ENCODE measurements at regions not wholly inside any gene's neighbourhood (a gene's known extent, or its start where the extent isn't known, plus 50 kb on each side); places are given as distances from the start of the nearest gene placed in this dataset.

- H3K27ac ChIP-seq (ENCODE audit: low read length): no peak overlapping the region
- no peaks in the 10 kb centered on the region for H3K9me3 ChIP-seq (replicated peaks; ENCODE audit: control insufficient read depth, low read depth, low read length)
- WGBS (ENCODE audit: insufficient coverage): 70% methylated on average over 4 of the region's 6 CpGs
- no peaks in the 10 kb centered on the region for H3K36me3 ChIP-seq (ENCODE audit: control insufficient read depth, insufficient read depth, low read length)
- H3K27me3 ChIP-seq (ENCODE audit: control insufficient read depth, insufficient read depth, low read length): no peaks in the 10 kb centered on the region
- H3K4me1 ChIP-seq (ENCODE audit: control insufficient read depth, insufficient read depth, low read length): no peaks in the 10 kb centered on the region
- no peak for DNase-seq
- H3K4me3 ChIP-seq (ENCODE audit: low read length): no peak overlapping the region
Observed at GRCh38 chr4:180550106-180550505, 1693.1 kb upstream of the TENM3 start.

GRCh38 chr4:180557348-180557747 is 1685.9 kb upstream of the TENM3 start:
- H3K4me3 ChIP-seq (ENCODE audit: low read length): no peak overlapping the region
- no peak overlapping the region for H3K27ac ChIP-seq (ENCODE audit: low read length)
- H3K27me3 ChIP-seq (ENCODE audit: control insufficient read depth, insufficient read depth, low read length): no peaks in the 10 kb centered on the region
- WGBS (ENCODE audit: insufficient coverage): 60% methylated on average over 1 of the region's 3 CpGs
- no peaks in the 10 kb centered on the region for H3K36me3 ChIP-seq (ENCODE audit: control insufficient read depth, insufficient read depth, low read length)
- DNase-seq: no peak
- no peaks in the 10 kb centered on the region for H3K9me3 ChIP-seq (replicated peaks; ENCODE audit: control insufficient read depth, low read depth, low read length)
- no peaks in the 10 kb centered on the region for H3K4me1 ChIP-seq (ENCODE audit: control insufficient read depth, insufficient read depth, low read length)

GRCh38 chr4:180557950-180558349 is 1685.3 kb upstream of the TENM3 start:
- no peaks in the 10 kb centered on the region for H3K9me3 ChIP-seq (replicated peaks; ENCODE audit: control insufficient read depth, low read depth, low read length)
- H3K27me3 ChIP-seq (ENCODE audit: control insufficient read depth, insufficient read depth, low read length): no peaks in the 10 kb centered on the region
- no peaks in the 10 kb centered on the region for H3K4me1 ChIP-seq (ENCODE audit: control insufficient read depth, insufficient read depth, low read length)
- no peaks in the 10 kb centered on the region for H3K36me3 ChIP-seq (ENCODE audit: control insufficient read depth, insufficient read depth, low read length)
- no peak for DNase-seq
- no peak overlapping the region for H3K27ac ChIP-seq (ENCODE audit: low read length)
- whole genome bisulfite sequencing (ENCODE audit: insufficient coverage): 14% methylated on average over 1 of the region's 4 CpGs
- H3K4me3 ChIP-seq (ENCODE audit: low read length): no peak overlapping the region

- no peak overlapping the region for H3K4me3 ChIP-seq (ENCODE audit: low read length)
- no peak for DNase-seq
- H3K27ac ChIP-seq (ENCODE audit: low read length): no peak overlapping the region
- WGBS (ENCODE audit: insufficient coverage): 72% methylated on average over 3 of the region's 7 CpGs
- no peaks in the 10 kb centered on the region for H3K36me3 ChIP-seq (ENCODE audit: control insufficient read depth, insufficient read depth, low read length)
- H3K4me1 ChIP-seq (ENCODE audit: control insufficient read depth, insufficient read depth, low read length): no peaks in the 10 kb centered on the region
- H3K27me3 ChIP-seq (ENCODE audit: control insufficient read depth, insufficient read depth, low read length): no peaks in the 10 kb centered on the region
- H3K9me3 ChIP-seq (replicated peaks; ENCODE audit: control insufficient read depth, low read depth, low read length): no peaks in the 10 kb centered on the region
Observed at GRCh38 chr4:180558427-180558826, 1684.8 kb upstream of the TENM3 start.

GRCh38 chr4:180560896-180561295 is 1682.3 kb upstream of the TENM3 start:
- H3K9me3 ChIP-seq (replicated peaks; ENCODE audit: control insufficient read depth, low read depth, low read length): no peaks in the 10 kb centered on the region
- no peaks in the 10 kb centered on the region for H3K4me1 ChIP-seq (ENCODE audit: control insufficient read depth, insufficient read depth, low read length)

DNA sequence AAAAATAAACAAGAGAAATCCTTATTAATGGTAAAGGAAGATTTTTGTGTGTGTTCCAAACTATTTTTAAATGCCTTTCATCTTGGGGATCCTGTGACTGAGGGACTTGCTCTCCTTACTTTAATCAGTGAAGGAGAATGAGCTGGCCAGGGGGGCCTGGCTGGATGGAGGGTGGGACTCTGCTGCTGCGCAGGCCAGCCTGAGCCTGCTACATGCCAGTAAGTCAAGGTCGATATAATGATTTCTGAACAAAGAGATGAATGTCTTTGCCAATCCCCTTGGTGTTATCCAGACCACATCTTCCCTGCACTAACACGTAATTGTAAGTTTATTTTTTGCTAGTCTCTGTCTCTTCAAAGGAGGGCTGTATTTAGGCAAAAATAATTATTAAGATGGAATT is 1679.2 kb upstream of the TENM3 start:
- H3K27ac ChIP-seq (ENCODE audit: low read length): no peak overlapping the region
- no peaks in the 10 kb centered on the region for H3K36me3 ChIP-seq (ENCODE audit: control insufficient read depth, insufficient read depth, low read length)
- no peak overlapping the region for H3K4me3 ChIP-seq (ENCODE audit: low read length)
- no peaks in the 10 kb centered on the region for H3K9me3 ChIP-seq (replicated peaks; ENCODE audit: control insufficient read depth, low read depth, low read length)
- H3K27me3 ChIP-seq (ENCODE audit: control insufficient read depth, insufficient read depth, low read length): no peaks in the 10 kb centered on the region
- WGBS (ENCODE audit: insufficient coverage): no CpG with 5 or more reads among the region's 3 CpGs
- no peaks in the 10 kb centered on the region for H3K4me1 ChIP-seq (ENCODE audit: control insufficient read depth, insufficient read depth, low read length)
- DNase-seq: peak; percentile 5

More at GRCh38 chr4:180560896-180561295, 1682.3 kb upstream of the TENM3 start:
- H3K27me3 ChIP-seq (ENCODE audit: control insufficient read depth, insufficient read depth, low read length): no peaks in the 10 kb centered on the region
- no CpG with 5 or more reads among the region's 2 CpGs for WGBS (ENCODE audit: insufficient coverage)
- no peak overlapping the region for H3K27ac ChIP-seq (ENCODE audit: low read length)
- peak; percentile 19 for DNase-seq
- H3K4me3 ChIP-seq (ENCODE audit: low read length): no peak overlapping the region
- H3K36me3 ChIP-seq (ENCODE audit: control insufficient read depth, insufficient read depth, low read length): no peaks in the 10 kb centered on the region

DNA sequence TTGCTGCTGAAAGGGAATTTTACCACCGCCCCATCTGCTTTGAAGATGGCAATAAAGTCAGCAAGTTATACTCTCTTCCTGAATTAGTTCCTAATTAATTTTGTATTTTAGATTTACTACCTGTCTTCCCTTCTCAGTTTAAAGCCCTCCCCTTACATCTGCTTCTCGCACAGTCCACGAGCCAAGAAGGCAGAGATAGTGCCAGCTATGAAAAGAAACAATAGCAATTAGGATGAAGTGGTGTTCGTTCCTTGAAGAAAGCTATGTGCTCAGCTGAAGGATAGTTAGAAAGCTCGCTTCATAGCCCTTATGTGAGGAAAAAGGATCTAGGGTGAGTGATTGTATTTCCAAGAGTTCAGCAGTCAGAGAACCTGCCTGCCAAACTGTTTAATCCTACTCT is 1678.8 kb upstream of the TENM3 start:
- no peaks in the 10 kb centered on the region for H3K9me3 ChIP-seq (replicated peaks; ENCODE audit: control insufficient read depth, low read depth, low read length)

DNA sequence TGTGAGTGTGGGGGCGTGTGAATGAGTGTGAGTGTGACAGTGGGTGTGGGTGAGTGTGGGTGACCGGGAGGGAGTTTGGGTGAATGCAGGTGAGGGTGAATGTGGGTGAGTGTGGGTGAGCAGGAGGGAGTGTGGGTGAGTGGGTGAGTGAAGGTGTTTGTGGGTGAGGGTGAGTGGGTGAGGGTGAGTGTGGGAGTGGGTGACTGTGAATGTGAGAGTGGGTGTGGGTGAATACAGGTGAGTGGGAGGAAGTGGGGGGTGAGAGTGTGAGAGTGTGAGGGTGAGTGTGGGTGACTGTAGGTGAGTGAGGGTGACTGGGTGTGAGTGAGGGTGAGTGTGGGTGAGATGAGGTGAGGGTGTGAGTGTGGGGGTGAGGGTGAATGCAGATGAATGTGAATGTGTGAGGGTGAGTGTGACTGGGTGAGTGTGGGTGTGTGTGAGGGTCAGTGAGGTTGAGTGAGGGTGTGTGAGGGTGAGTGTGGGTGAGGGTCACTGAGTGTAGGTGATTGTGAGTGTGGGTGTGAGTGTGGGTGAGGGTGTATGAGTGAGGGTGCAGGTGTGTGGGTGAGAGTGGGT is 1677.3 kb upstream of the TENM3 start:
- WGBS (ENCODE audit: insufficient coverage): 43% methylated on average over 2 of the region's 2 CpGs
- no peak overlapping the region for H3K4me3 ChIP-seq (ENCODE audit: low read length)

More for the DNA sequence above, 1678.8 kb upstream of the TENM3 start:
- Histone ChIP-seq H3K4me3 (ENCODE audit: low read length) (no peak overlapping the region), H3K27me3 (ENCODE audit: control insufficient read depth, insufficient read depth, low read length) (no peaks in the 10 kb centered on the region), H3K4me1 (ENCODE audit: control insufficient read depth, insufficient read depth, low read length) (no peaks in the 10 kb centered on the region), H3K27ac (ENCODE audit: low read length) (no peak overlapping the region), H3K36me3 (ENCODE audit: control insufficient read depth, insufficient read depth, low read length) (no peaks in the 10 kb centered on the region)
- peak; percentile 29 for DNase-seq
- WGBS (ENCODE audit: insufficient coverage): 45% methylated on average over 2 of the region's 5 CpGs

GRCh38 chr4:180566492-180566891 is 1676.7 kb upstream of the TENM3 start:
- Histone ChIP-seq H3K27me3 (ENCODE audit: control insufficient read depth, insufficient read depth, low read length) (no peaks in the 10 kb centered on the region), H3K36me3 (ENCODE audit: control insufficient read depth, insufficient read depth, low read length) (no peaks in the 10 kb centered on the region), H3K4me1 (ENCODE audit: control insufficient read depth, insufficient read depth, low read length) (no peaks in the 10 kb centered on the region), H3K9me3 (replicated peaks; ENCODE audit: control insufficient read depth, low read depth, low read length) (no peaks in the 10 kb centered on the region), H3K27ac (ENCODE audit: low read length) (no peak overlapping the region), H3K4me3 (ENCODE audit: low read length) (no peak overlapping the region)
- DNase-seq: no peak
- WGBS (ENCODE audit: insufficient coverage): 45% methylated on average over 2 of the region's 2 CpGs

More for the DNA sequence above, 1677.3 kb upstream of the TENM3 start:
- H3K4me1 ChIP-seq (ENCODE audit: control insufficient read depth, insufficient read depth, low read length): no peaks in the 10 kb centered on the region
- no peaks in the 10 kb centered on the region for H3K36me3 ChIP-seq (ENCODE audit: control insufficient read depth, insufficient read depth, low read length)
- no peaks in the 10 kb centered on the region for H3K27me3 ChIP-seq (ENCODE audit: control insufficient read depth, insufficient read depth, low read length)
- no peak for DNase-seq
- H3K9me3 ChIP-seq (replicated peaks; ENCODE audit: control insufficient read depth, low read depth, low read length): no peaks in the 10 kb centered on the region
- no peak overlapping the region for H3K27ac ChIP-seq (ENCODE audit: low read length)

DNA sequence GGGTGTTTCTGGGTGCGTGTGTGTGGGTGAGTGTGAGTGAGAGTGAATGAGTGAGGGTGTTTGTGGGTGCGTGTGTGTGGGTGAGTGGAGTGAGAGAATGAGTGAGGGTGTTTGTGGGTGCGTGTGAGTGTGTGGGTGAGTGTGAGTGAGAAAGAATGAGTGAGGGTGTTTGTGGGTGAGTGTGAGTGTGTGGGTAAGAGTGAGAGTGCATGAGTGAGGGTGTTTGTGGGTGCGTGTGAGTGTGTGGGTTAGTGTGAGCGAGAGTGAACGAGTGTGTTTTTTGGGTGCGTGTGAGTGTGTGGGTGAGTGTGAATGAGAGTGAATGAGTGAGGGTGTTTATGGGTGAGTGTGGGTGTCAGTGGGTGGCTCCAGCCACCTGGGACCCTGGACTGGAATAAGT is 1676.1 kb upstream of the TENM3 start:
- 85% methylated on average over 7 of the region's 7 CpGs for WGBS (ENCODE audit: insufficient coverage)
- DNase-seq: no peak
- Histone ChIP-seq H3K4me3 (ENCODE audit: low read length) (no peak overlapping the region), H3K36me3 (ENCODE audit: control insufficient read depth, insufficient read depth, low read length) (no peaks in the 10 kb centered on the region), H3K9me3 (replicated peaks; ENCODE audit: control insufficient read depth, low read depth, low read length) (no peaks in the 10 kb centered on the region), H3K4me1 (ENCODE audit: control insufficient read depth, insufficient read depth, low read length) (no peaks in the 10 kb centered on the region), H3K27ac (ENCODE audit: low read length) (no peak overlapping the region), H3K27me3 (ENCODE audit: control insufficient read depth, insufficient read depth, low read length) (no peaks in the 10 kb centered on the region)

GRCh38 chr4:180571516-180572055 is 1671.6 kb upstream of the TENM3 start:
- WGBS (ENCODE audit: insufficient coverage): 61% methylated on average over 3 of the region's 7 CpGs
- peak; percentile 62 for DNase-seq

More at GRCh38 chr4:180571516-180572055, 1671.6 kb upstream of the TENM3 start:
- Histone ChIP-seq H3K4me1 (ENCODE audit: control insufficient read depth, insufficient read depth, low read length) (no peaks in the 10 kb centered on the region), H3K27ac (ENCODE audit: low read length) (no peak overlapping the region), H3K27me3 (ENCODE audit: control insufficient read depth, insufficient read depth, low read length) (no peaks in the 10 kb centered on the region), H3K36me3 (ENCODE audit: control insufficient read depth, insufficient read depth, low read length) (no peaks in the 10 kb centered on the region), H3K9me3 (replicated peaks; ENCODE audit: control insufficient read depth, low read depth, low read length) (no peaks in the 10 kb centered on the region), H3K4me3 (ENCODE audit: low read length) (no peak overlapping the region)

Data from muscle of leg (tissue), 3 donors.